GM12878 (cell line): ENCODE measurements at regions not wholly inside any gene's neighbourhood (a gene's known extent, or its start where the extent isn't known, plus 50 kb on each side); places are given as distances from the start of the nearest gene placed in this dataset.

Experiments
- ATAC-seq: fragments of 200-7000 bp; cut with Tn5 transposase; 3 replicates; pipeline ENCODE4 v1.9.1; 2020; ENCODE audit warnings: mild to moderate bottlenecking, moderate library complexity
- BruUV-seq: library from RNA; stranded (reverse); fragments of 400-500 nt; replicated peaks from 2 replicates; lab custom pipeline; 2021; lab: Mats Ljungman, UMichigan
- CTCF ChIA-PET: fragments of 300-600 bp; sonication (Branson Sonifier 250); formaldehyde crosslinking; extraction: SDS; loops from one replicate; lab custom pipeline; 2021; ENCODE audit warnings: inconsistent platforms; lab: Yijun Ruan, JAX
- POLR2A ChIA-PET: fragments of 350-600 bp; formaldehyde crosslinking; extraction: SDS; loops from one replicate; lab custom pipeline; 2021; ENCODE audit warnings: inconsistent platforms; lab: Charles Lee
- RAD21 ChIA-PET: fragments of 300-600 bp; sonication (Branson Sonifier 250); formaldehyde crosslinking; loops from one replicate; lab custom pipeline; 2023; ENCODE audit warnings: antibody characterized with exemption; ENCODE audit not compliant: unreplicated experiment; lab: Charles Lee
- SMC1A ChIA-PET: fragments of 300-600 bp; sonication (Branson Sonifier 250); formaldehyde crosslinking; loops from one replicate; lab custom pipeline; 2023; ENCODE audit not compliant: unreplicated experiment, uncharacterized antibody; lab: Charles Lee
- DNase-seq: peaks from one replicate; pipeline ENCODE4 v3.0.0-alpha.2; 2011; ENCODE audit warnings: low read depth, low spot score
- FAIRE-seq: peaks from 3 replicates; lab custom pipeline; 2011; peaks lifted over from hg19 to GRCh38; lab: Jason Lieb, UNC
- H2AFZ ChIP-seq: 2 replicates; pipeline ENCODE4 v1.6.0; 2011; ENCODE audit warnings: low read depth, low read length, control low read depth; ENCODE audit not compliant: control insufficient read depth
- H3K27ac ChIP-seq: 2 replicates; pipeline ENCODE4 v1.5.1; 2011; ENCODE audit warnings: control low read depth; ENCODE audit not compliant: control insufficient read depth, insufficient read depth
- H3K27me3 ChIP-seq, 2 experiments: replicated peaks in 1 of 2; 2 replicates each; pipeline versions ENCODE4 v1.6.0 to v1.6.1; 2011; ENCODE audit warnings: low read length in 1 of 2; ENCODE audit not compliant: control insufficient read depth in 2 of 2, insufficient read depth in 2 of 2
- H3K36me3 ChIP-seq, 2 experiments: 2 replicates each; pipeline ENCODE4 v1.5.1; 2011; ENCODE audit warnings: low read length in 1 of 2; ENCODE audit not compliant: control insufficient read depth in 2 of 2, insufficient read depth in 2 of 2
- H3K4me1 ChIP-seq: 2 replicates; pipeline ENCODE4 v1.6.1; 2011; ENCODE audit warnings: mild to moderate bottlenecking, low read length, moderate library complexity, mixed read lengths; ENCODE audit not compliant: control insufficient read depth, insufficient read depth
- H3K4me2 ChIP-seq: 2 replicates; pipeline ENCODE4 v1.6.0; 2011; ENCODE audit warnings: control low read depth; ENCODE audit not compliant: control insufficient read depth, insufficient read depth
- H3K4me3 ChIP-seq: fragments of 200-600 bp; sonication (generic); 2 replicates; pipeline ENCODE4 v1.5.1; 2016
- H3K79me2 ChIP-seq: 2 replicates; pipeline ENCODE4 v1.6.0; 2011; ENCODE audit warnings: low read length; ENCODE audit not compliant: control insufficient read depth, insufficient read depth
- H3K9ac ChIP-seq: 2 replicates; pipeline ENCODE4 v1.8.0; 2011; ENCODE audit warnings: low read length, control low read depth, mixed read lengths; ENCODE audit not compliant: control insufficient read depth, insufficient read depth
- H3K9me3 ChIP-seq: replicated peaks from 3 replicates; pipeline ENCODE4 v1.5.1; 2011; ENCODE audit warnings: mild to moderate bottlenecking, low read length; ENCODE audit not compliant: control insufficient read depth, insufficient read depth
- H4K20me1 ChIP-seq: 2 replicates; pipeline ENCODE4 v1.6.0; 2011; ENCODE audit not compliant: control insufficient read depth, insufficient read depth
- MEF2B ChIP-seq: fragments of 450-650 bp; IDR thresholded peaks from 2 replicates; pipeline ENCODE4 v1.6.1; 2018; ENCODE audit warnings: mild to moderate bottlenecking, moderate library complexity; ENCODE audit not compliant: partially characterized antibody, poor library complexity, severe bottlenecking
- NR2F1 ChIP-seq: fragments of 450-650 bp; conservative IDR thresholded peaks from 2 replicates; pipeline ENCODE4 v1.6.1; 2017; ENCODE audit warnings: mild to moderate bottlenecking
- RUNX3 ChIP-seq: IDR thresholded peaks from 2 replicates; pipeline ENCODE4 v1.6.1; 2012; ENCODE audit warnings: low read length, inconsistent platforms
- SMAD1 ChIP-seq: fragments of 450-650 bp; IDR thresholded peaks from 2 replicates; pipeline ENCODE4 v1.6.1; 2018; ENCODE audit warnings: mild to moderate bottlenecking, low read depth; ENCODE audit not compliant: partially characterized antibody
- SMC3 ChIP-seq: IDR thresholded peaks from 2 replicates; pipeline ENCODE4 v1.6.1; 2011; ENCODE audit warnings: low read length, improper control_type of control experiment, borderline replicate concordance
- SPI1 ChIP-seq: IDR thresholded peaks from 2 replicates; pipeline ENCODE4 v1.6.1; 2011; ENCODE audit warnings: low read depth, mild to moderate bottlenecking, low read length, moderate library complexity, borderline replicate concordance; ENCODE audit not compliant: insufficient read depth
- YBX1 ChIP-seq: fragments of 450-650 bp; IDR thresholded peaks from 2 replicates; pipeline ENCODE4 v1.6.1; 2016; ENCODE audit warnings: antibody characterized with exemption
- YY1 ChIP-seq: IDR thresholded peaks from 2 replicates; pipeline ENCODE4 v1.6.1; 2011; ENCODE audit warnings: low read depth, mild to moderate bottlenecking, low read length
- in situ Hi-C: fragments of 300-500 bp; cut with MboI; formaldehyde crosslinking; loops from 9 replicates; pipeline ENCODE4 v1.14.3; 2018; ENCODE audit warnings: mixed read lengths
- intact Hi-C: fragments of 100-400 bp; cut with micrococcal nuclease; formaldehyde crosslinking; loops from one replicate; pipeline ENCODE4 v1.14.2; 2022; ENCODE audit not compliant: unreplicated experiment
- TF ChIP-seq, protein P1 (sequence below): fragments of 450-650 bp; IDR thresholded peaks from 2 replicates; pipeline ENCODE4 v1.6.1; 2017; ENCODE audit warnings: antibody characterized with exemption, mild to moderate bottlenecking, moderate library complexity
- TF ChIP-seq, protein P2 (sequence below): fragments of 450-650 bp; conservative IDR thresholded peaks from 2 replicates; pipeline ENCODE4 v1.6.1; 2017; ENCODE audit warnings: mild to moderate bottlenecking, moderate library complexity
- TF ChIP-seq, protein P3 (sequence below): IDR thresholded peaks from 2 replicates; pipeline ENCODE4 v1.6.1; 2012; ENCODE audit warnings: low read depth, low read length, improper control_type of control experiment

DNA sequence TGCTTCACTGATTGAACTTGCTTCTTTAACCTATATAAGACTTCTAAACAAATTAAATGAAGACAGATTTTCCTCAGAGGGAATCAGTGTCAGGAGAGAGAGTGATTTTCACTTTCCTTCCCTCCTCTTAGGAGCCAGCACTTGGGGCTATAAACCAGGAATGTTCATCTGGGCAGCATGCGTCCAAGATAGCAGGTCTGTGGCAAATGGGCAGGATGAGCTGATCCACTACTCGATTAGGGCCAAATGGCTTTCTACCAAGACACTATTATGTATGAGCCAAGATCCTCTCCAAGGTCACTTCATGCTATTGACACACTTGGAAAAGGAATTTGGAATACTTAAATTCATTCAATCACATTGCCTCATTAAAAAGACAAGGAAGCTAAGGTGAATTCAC is 203.9 kb upstream of the GRID2 start (continued):
- TF ChIP-seq, protein P1, sequence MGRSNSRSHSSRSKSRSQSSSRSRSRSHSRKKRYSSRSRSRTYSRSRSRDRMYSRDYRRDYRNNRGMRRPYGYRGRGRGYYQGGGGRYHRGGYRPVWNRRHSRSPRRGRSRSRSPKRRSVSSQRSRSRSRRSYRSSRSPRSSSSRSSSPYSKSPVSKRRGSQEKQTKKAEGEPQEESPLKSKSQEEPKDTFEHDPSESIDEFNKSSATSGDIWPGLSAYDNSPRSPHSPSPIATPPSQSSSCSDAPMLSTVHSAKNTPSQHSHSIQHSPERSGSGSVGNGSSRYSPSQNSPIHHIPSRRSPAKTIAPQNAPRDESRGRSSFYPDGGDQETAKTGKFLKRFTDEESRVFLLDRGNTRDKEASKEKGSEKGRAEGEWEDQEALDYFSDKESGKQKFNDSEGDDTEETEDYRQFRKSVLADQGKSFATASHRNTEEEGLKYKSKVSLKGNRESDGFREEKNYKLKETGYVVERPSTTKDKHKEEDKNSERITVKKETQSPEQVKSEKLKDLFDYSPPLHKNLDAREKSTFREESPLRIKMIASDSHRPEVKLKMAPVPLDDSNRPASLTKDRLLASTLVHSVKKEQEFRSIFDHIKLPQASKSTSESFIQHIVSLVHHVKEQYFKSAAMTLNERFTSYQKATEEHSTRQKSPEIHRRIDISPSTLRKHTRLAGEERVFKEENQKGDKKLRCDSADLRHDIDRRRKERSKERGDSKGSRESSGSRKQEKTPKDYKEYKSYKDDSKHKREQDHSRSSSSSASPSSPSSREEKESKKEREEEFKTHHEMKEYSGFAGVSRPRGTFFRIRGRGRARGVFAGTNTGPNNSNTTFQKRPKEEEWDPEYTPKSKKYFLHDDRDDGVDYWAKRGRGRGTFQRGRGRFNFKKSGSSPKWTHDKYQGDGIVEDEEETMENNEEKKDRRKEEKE, result no peak

DNA sequence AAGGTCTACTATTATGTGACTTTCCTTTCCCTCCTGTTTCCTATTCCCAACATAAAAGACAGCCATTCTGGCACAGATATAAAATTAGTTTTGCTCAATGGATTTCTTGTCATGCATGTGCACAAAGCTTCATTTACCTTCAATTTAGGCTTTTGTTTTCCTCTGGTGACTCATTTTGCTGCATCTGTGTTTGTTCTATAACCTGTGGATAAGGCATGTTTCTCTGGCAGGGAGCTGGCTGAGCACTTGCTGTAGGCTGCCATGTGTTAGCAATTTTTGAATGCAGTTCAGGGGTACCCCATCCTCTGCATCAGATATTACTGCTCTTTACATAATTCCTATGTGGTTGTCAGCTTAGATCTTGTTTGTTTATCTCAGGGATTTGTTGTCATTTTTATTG is 202.8 kb upstream of the GRID2 start:
- Histone ChIP-seq H3K4me2 (no peak overlapping the region), H3K9me3 (no peaks in the 10 kb centered on the region), H3K27ac (no peak overlapping the region), H4K20me1 (no peaks in the 10 kb centered on the region), H3K4me3 (no peak overlapping the region), H3K27me3 (no peaks in the 10 kb centered on the region), H3K4me1 (no peaks in the 10 kb centered on the region), H2AFZ (no peak overlapping the region), H3K36me3 (no peaks in the 10 kb centered on the region), H3K79me2 (no peaks in the 10 kb centered on the region), H3K9ac (no peak overlapping the region)
- ATAC-seq (no peak), FAIRE-seq (no peak), DNase-seq (no peak)
- in situ Hi-C loops (no loop called here), intact Hi-C loops (no loop called here)
- TF ChIP-seq YY1, result no peak
- no peak for TF ChIP-seq MEF2B
- RAD21 ChIA-PET, result no interaction called here
- BruUV-seq, result no TSS peak
- CTCF ChIA-PET, result no interaction called here
- POLR2A ChIA-PET, result no interaction called here
- SMC1A ChIA-PET, result interaction anchor here (0.9 kb wide), 1 partner anchor 38 kb away, joined by 3 read pairs; no protein-coding TSS in a partner anchor

DNA sequence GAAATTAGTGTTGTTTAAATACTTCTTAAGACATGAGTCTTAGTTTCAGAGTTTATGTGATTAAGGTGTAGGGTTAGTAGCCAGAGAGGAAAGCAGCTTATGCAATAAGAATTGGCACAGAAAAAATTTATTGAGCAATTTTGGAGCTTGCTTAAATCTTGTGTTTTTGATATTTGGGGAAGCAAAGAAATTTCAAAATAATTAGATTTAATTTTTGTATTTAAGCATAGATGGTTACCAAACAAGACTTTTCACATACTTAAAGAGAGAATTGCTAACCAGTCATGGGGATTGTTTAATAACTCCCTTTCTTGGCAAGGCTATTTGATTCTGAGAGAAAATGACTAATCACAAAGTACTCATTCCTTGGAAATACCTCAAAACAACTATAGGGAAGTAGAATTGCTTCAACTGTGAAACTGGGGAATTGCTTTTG is 202.0 kb upstream of the GRID2 start:
- no peaks in the 10 kb centered on the region for H3K27me3 ChIP-seq
- FAIRE-seq (no peak), ATAC-seq (no peak), DNase-seq (no peak)
- intact Hi-C loops (no loop called here), in situ Hi-C loops (no loop called here)
- no peaks in the 10 kb centered on the region for H3K79me2 ChIP-seq
- no peak overlapping the region for H3K9ac ChIP-seq
- RAD21 ChIA-PET, result no interaction called here
- no peak overlapping the region for H3K4me3 ChIP-seq
- SMC1A ChIA-PET, result interaction anchor here (0.9 kb wide), 1 partner anchor 39 kb away, joined by 3 read pairs; no protein-coding TSS in a partner anchor
- no peaks in the 10 kb centered on the region for H3K4me1 ChIP-seq
- H3K4me2 ChIP-seq, result no peak overlapping the region
- POLR2A ChIA-PET, result no interaction called here
- CTCF ChIA-PET, result interaction anchor here (0.6 kb wide), 1 partner anchor 461 kb away, joined by 3 read pairs; no protein-coding TSS in a partner anchor
- H3K27ac ChIP-seq, result no peak overlapping the region
- H3K9me3 ChIP-seq, result no peaks in the 10 kb centered on the region
- no TSS peak for BruUV-seq
- H4K20me1 ChIP-seq, result no peaks in the 10 kb centered on the region
- H3K36me3 ChIP-seq, result no peaks in the 10 kb centered on the region
- H2AFZ ChIP-seq, result no peak overlapping the region
- TF ChIP-seq RUNX3 (no peak), SMC3 (no peak), NR2F1 (no peak), YY1 (no peak), SMAD1 (no peak), SPI1 (no peak), YBX1 (no peak)
- TF ChIP-seq, protein P2, sequence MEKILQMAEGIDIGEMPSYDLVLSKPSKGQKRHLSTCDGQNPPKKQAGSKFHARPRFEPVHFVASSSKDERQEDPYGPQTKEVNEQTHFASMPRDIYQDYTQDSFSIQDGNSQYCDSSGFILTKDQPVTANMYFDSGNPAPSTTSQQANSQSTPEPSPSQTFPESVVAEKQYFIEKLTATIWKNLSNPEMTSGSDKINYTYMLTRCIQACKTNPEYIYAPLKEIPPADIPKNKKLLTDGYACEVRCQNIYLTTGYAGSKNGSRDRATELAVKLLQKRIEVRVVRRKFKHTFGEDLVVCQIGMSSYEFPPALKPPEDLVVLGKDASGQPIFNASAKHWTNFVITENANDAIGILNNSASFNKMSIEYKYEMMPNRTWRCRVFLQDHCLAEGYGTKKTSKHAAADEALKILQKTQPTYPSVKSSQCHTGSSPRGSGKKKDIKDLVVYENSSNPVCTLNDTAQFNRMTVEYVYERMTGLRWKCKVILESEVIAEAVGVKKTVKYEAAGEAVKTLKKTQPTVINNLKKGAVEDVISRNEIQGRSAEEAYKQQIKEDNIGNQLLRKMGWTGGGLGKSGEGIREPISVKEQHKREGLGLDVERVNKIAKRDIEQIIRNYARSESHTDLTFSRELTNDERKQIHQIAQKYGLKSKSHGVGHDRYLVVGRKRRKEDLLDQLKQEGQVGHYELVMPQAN, result no peak
- TF ChIP-seq, protein P3, sequence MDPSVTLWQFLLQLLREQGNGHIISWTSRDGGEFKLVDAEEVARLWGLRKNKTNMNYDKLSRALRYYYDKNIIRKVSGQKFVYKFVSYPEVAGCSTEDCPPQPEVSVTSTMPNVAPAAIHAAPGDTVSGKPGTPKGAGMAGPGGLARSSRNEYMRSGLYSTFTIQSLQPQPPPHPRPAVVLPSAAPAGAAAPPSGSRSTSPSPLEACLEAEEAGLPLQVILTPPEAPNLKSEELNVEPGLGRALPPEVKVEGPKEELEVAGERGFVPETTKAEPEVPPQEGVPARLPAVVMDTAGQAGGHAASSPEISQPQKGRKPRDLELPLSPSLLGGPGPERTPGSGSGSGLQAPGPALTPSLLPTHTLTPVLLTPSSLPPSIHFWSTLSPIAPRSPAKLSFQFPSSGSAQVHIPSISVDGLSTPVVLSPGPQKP, result no peak
